ENCODE measurements at regions not wholly inside any gene's neighbourhood (a gene's known extent, or its start where the extent isn't known, plus 50 kb on each side); places are given as distances from the start of the nearest gene placed in this dataset.

GRCh38 chr15:31472636-31473384 is 146.2 kb downstream of the KLF13 start:
- TF ChIP-seq CTCF (IDR thresholded peaks at IDR 0.05) (no peak), EZH2 (IDR thresholded peaks at IDR 0.05; ENCODE audit: borderline replicate concordance, insufficient read depth, low read depth, low read length, poor library complexity, severe bottlenecking) (no peak)

Data from B cell (primary cell).